NB4 (cell line): ENCODE measurements at regions not wholly inside any gene's neighbourhood (a gene's known extent, or its start where the extent isn't known, plus 50 kb on each side); places are given as distances from the start of the nearest gene placed in this dataset.
"Not testable (repeated sequence)": the region's sequence is repeated elsewhere in the genome, so short reads cannot be mapped to it uniquely, and the experiment has no call there.

Experiments used
- DNase-seq: peaks from one replicate; pipeline ENCODE4 v3.0.0; 2010; ENCODE audit warnings: low read depth
- H3K4me3 ChIP-seq: one replicate; pipeline ENCODE4 v1.5.1; 2011; ENCODE audit warnings: mild to moderate bottlenecking, low read depth, low read length, moderate library complexity
- MYC ChIP-seq: IDR thresholded peaks from 2 replicates; pipeline ENCODE4 v1.6.1; 2011; ENCODE audit warnings: low read depth, low read length
- POLR2A ChIP-seq: IDR thresholded peaks from 2 replicates; pipeline ENCODE4 v1.6.1; 2011; ENCODE audit warnings: mild to moderate bottlenecking; ENCODE audit not compliant: insufficient read length; ENCODE audit errors: extremely low read depth
- TF ChIP-seq, protein P1 (sequence below): IDR thresholded peaks from 2 replicates; pipeline ENCODE4 v1.6.1; 2011; ENCODE audit warnings: low read depth, low read length
- TF ChIP-seq, protein P2 (sequence below): IDR thresholded peaks from one replicate; pipeline ENCODE4 v1.5.1; 2012; ENCODE audit warnings: low read depth, low read length

DNA sequence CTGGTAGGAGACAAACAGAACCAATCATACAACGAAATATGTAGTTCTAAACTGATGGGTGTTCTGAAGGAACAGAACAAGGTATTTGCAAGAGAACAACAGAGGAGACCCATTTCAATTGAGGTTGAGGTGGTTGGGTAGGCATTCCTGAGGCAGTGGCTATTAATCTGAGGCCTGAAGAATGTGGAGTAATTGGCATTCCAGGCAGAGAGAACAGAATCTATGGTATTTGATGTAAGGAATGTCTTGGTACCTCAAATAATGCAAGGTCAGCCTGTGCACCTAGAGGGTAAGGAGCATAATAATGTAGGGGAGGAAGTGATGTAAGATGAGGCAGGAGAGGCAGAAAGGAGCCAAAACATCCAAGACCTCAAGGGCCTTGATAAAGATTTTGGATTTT lies 109.5 kb upstream of the TEX13C start:
- no peak overlapping the region for H3K4me3 ChIP-seq
- TF ChIP-seq POLR2A (no peak), MYC (no peak)
- TF ChIP-seq, protein P1, sequence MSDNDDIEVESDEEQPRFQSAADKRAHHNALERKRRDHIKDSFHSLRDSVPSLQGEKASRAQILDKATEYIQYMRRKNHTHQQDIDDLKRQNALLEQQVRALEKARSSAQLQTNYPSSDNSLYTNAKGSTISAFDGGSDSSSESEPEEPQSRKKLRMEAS = no peak
- TF ChIP-seq, protein P2, sequence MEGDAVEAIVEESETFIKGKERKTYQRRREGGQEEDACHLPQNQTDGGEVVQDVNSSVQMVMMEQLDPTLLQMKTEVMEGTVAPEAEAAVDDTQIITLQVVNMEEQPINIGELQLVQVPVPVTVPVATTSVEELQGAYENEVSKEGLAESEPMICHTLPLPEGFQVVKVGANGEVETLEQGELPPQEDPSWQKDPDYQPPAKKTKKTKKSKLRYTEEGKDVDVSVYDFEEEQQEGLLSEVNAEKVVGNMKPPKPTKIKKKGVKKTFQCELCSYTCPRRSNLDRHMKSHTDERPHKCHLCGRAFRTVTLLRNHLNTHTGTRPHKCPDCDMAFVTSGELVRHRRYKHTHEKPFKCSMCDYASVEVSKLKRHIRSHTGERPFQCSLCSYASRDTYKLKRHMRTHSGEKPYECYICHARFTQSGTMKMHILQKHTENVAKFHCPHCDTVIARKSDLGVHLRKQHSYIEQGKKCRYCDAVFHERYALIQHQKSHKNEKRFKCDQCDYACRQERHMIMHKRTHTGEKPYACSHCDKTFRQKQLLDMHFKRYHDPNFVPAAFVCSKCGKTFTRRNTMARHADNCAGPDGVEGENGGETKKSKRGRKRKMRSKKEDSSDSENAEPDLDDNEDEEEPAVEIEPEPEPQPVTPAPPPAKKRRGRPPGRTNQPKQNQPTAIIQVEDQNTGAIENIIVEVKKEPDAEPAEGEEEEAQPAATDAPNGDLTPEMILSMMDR = no peak
- DNase-seq = no peak

DNA sequence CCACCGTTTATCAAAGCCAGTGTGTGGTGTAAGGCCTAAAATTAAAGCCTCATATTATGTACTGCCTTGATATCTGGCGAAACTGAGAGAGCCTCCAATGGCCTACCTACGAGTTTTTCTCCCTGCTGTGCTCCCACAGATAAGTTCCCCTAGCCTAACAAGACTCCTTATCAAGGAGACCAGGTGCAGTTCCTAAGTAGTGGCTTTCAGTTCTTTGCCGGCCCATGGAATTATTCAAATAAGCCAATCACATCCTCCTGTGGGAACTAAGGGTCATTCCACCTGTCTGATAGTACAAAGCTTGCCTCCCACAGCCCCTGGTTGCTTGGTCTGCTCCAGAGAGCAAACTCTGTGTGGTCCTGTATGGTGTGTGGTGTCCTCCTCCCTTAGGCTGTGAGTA lies 99.8 kb upstream of the TEX13C start:
- DNase-seq = no peak
- no peak for TF ChIP-seq MYC
- H3K4me3 ChIP-seq = no peak overlapping the region

DNA sequence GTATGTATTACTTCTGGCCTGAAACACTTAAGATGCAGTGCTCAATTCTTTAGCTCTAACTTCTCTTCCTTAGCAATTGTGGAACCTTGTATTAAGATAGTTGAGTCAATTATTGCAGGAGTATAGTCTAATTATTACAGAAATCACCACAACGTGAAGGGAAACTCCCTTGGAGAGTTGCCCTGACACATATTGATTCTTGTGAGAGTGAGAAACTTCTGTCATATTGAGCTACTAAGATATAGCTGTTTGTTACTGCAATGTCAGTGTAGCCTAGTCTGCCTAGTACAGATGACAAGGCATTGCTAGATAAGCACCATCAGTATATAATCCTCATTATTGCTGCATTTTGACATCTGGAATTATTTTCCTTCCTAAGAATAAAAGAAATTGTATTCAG lies 82.7 kb upstream of the TEX13C start:
- TF ChIP-seq, protein P1 = no peak
- TF ChIP-seq POLR2A (no peak), MYC (no peak)
- TF ChIP-seq, protein P2 = no peak
- no peak overlapping the region for H3K4me3 ChIP-seq
- DNase-seq = no peak

DNA sequence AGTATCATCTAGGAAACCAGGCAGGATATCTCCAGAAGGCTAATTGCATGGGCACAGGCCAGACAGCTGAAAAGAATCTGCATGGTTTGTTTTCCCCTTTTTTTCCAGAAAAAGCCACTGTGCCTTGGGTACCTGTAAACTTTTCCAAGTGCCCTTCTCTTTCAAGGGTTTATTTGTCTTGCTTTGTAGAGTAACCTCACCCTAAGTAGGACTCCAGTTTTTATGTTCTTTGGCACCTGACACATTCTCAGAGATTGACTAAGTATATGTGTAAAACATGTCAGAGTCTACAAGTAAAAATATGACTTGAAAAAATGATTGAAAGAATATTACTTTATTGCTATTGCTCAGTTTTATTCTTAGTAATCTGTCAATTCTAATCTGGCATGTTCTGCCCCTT lies 70.7 kb upstream of the TEX13C start:
- TF ChIP-seq, protein P1 = no peak
- TF ChIP-seq POLR2A (no peak), MYC (no peak)
- TF ChIP-seq, protein P2 = no peak
- H3K4me3 ChIP-seq = no peak overlapping the region
- no peak for DNase-seq

DNA sequence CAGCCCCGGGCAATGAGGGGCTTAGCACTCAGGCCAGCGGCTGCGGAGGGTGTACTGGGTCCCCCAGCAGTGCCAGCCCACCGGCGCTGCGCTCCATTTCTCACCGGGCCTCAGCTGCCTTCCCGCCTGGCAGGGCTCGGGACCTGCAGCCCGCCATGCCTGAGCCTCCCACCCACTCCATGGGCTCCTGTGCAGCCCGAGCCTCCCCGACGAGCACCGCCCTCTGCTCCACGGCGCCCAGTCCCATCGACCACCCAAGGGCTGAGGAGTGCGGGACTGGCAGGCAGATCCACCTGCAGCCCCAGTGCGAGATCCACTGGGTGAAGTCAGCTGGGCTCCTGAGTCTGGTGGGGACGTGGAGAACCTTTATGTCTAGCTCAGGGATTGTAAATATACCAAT lies 63.9 kb upstream of the TEX13C start:
- H3K4me3 ChIP-seq, DNase-seq: not testable (repeated sequence)

DNA sequence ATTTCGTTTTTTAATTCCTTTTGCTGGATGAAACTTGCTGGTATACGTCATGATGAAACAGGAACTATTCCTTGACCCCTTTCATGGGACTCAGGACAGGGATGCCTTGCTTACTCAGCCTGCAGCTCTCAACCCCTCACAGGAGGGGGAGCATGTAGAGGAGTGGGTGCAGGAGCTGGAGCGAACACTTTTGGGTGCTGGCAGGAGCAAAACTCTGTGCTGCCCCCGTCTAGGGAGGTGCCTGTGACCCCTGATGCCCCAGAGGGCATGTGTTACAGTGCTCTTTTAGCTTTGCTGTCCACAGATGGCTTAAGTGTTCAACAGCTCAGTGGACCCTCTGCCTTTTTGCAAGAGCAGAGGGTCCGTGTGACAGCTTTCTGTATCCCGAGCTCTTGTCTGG lies 56.8 kb upstream of the TEX13C start:
- H3K4me3 ChIP-seq = no peak overlapping the region
- DNase-seq = no peak
- TF ChIP-seq POLR2A (no peak), MYC (no peak)
- TF ChIP-seq, protein P2 = no peak
- TF ChIP-seq, protein P1 = no peak

DNA sequence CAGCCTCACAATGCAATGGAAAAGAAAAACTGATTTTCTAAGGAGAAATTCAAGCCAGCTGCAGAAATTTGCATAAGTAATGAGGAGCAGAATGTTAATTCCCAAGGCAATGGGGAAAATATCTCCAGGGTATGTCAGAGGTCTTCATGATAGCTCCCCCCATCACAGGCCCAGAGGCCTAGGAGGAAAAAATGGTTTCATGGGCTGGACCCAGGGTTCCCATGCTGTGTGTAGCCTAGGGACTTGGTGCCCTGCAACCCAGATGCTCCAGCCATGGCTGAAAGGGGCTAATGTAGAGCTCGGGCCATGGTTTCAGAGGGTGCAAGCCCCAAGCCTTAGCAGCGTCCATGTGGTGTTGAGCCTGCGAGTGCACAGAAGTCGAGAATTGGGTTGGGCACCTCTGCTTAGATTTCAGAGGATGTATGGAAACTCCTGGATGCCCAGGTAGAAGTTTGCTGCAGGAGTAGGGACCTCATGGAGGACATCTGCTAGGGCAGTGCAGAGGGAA lies 53.5 kb upstream of the TEX13C start:
- TF ChIP-seq, protein P1 = no peak
- TF ChIP-seq, protein P2 = no peak
- TF ChIP-seq POLR2A (no peak), MYC (no peak)
- DNase-seq = no peak
- no peak overlapping the region for H3K4me3 ChIP-seq
